NB4 (cell line): ENCODE measurements at regions not wholly inside any gene's neighbourhood (a gene's known extent, or its start where the extent isn't known, plus 50 kb on each side); places are given as distances from the start of the nearest gene placed in this dataset.
A peak's percentile ranks its signal among the peaks of the same experiment; 100 is the strongest.

Experiments used
- DNase-seq: peaks from one replicate; pipeline ENCODE4 v3.0.0; 2010; ENCODE audit warnings: low read depth
- H3K4me3 ChIP-seq: one replicate; pipeline ENCODE4 v1.5.1; 2011; ENCODE audit warnings: mild to moderate bottlenecking, low read depth, low read length, moderate library complexity
- MAX ChIP-seq: IDR thresholded peaks from 2 replicates; pipeline ENCODE4 v1.6.1; 2011; ENCODE audit warnings: low read depth, low read length
- MYC ChIP-seq: IDR thresholded peaks from 2 replicates; pipeline ENCODE4 v1.6.1; 2011; ENCODE audit warnings: low read depth, low read length
- POLR2A ChIP-seq: IDR thresholded peaks from 2 replicates; pipeline ENCODE4 v1.6.1; 2011; ENCODE audit warnings: mild to moderate bottlenecking; ENCODE audit not compliant: insufficient read length; ENCODE audit errors: extremely low read depth
- TF ChIP-seq, protein P1 (sequence below): IDR thresholded peaks from one replicate; pipeline ENCODE4 v1.5.1; 2012; ENCODE audit warnings: low read depth, low read length

DNA sequence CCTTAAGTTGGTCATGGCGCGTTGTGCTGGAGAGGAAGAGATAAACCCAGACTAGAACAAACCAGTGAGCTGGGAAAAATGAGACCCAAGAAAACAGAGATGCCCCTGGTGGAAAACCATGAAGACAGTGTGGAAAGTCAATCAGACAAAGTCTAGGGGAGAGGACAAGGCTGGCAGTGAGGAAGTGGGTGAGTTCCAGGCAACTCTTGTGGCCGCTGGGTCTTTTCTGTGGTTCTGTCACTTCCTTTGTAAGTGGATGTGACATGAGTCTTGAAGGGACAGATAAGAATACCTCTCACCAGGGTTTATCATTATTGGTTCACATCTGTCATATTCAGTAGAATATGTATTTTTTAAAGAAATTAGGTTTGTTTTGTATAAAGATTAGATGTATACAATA lies 738.4 kb downstream of the DHX35 start:
- H3K4me3 ChIP-seq, result no peak overlapping the region
- TF ChIP-seq MAX (no peak), MYC (0 out of 2 replicates have a peak, but pooled peaks have one; percentile 12), POLR2A (no peak)
- peak; percentile 62 for DNase-seq

DNA sequence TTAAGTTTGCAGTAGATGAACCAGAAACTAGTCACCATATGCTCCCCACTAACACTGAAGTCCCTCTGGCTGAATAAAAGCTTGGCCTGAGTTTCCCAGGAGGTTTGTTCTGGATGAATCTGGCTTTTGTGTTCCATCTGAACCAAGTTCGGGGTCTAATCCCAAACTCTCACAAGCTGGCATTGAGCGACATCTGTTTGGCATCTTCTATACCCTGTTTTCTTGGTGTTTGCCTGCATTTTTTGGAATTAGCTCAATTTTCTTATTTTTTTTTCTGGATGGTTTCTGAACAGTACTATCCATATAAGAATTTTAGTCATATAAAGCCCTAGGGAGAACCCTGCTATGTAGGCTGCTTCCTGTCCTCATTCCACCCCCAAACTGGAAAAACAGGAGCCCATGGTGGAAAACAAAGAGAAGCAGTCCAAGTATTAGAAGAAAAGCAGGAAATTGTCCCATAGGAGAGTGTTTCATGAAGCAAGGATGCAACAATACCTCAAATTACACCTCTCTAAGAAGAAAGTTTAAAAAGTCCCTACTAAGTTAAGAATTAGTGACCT lies 737.1 kb downstream of the DHX35 start:
- DNase-seq, result no peak

DNA sequence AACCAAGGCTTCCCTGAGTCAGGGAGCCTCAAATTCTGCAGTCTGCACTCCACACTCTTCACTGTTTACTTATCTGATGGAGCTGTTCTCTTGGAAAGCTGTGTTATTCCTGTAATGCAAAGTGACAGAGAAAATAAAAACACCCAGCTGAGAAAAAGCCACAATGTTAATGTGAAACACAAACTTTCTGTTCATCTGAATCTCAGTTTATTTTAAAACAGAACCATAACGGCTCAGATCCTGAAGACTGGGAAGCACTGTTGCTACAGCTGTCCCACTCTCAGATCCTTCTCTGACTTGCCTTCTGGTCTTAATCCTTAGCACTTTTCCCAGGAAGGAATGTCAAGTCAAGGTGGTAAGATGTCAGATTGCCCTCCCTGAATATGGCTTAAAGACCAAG lies 736.6 kb downstream of the DHX35 start:
- no peak overlapping the region for H3K4me3 ChIP-seq
- DNase-seq, result no peak
- TF ChIP-seq POLR2A, result no peak
- TF ChIP-seq MAX, result no peak
- no peak for TF ChIP-seq MYC
- TF ChIP-seq, protein P1, sequence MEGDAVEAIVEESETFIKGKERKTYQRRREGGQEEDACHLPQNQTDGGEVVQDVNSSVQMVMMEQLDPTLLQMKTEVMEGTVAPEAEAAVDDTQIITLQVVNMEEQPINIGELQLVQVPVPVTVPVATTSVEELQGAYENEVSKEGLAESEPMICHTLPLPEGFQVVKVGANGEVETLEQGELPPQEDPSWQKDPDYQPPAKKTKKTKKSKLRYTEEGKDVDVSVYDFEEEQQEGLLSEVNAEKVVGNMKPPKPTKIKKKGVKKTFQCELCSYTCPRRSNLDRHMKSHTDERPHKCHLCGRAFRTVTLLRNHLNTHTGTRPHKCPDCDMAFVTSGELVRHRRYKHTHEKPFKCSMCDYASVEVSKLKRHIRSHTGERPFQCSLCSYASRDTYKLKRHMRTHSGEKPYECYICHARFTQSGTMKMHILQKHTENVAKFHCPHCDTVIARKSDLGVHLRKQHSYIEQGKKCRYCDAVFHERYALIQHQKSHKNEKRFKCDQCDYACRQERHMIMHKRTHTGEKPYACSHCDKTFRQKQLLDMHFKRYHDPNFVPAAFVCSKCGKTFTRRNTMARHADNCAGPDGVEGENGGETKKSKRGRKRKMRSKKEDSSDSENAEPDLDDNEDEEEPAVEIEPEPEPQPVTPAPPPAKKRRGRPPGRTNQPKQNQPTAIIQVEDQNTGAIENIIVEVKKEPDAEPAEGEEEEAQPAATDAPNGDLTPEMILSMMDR, result no peak

More for the DNA sequence above, 737.1 kb downstream of the DHX35 start:
- no peak overlapping the region for H3K4me3 ChIP-seq
- no peak for TF ChIP-seq POLR2A
- no peak for TF ChIP-seq MAX
- no peak for TF ChIP-seq MYC
- TF ChIP-seq, protein P1, result no peak

GRCh38 chr20:39691151-39691862 lies 729.2 kb downstream of the DHX35 start:
- no peak overlapping the region for H3K4me3 ChIP-seq
- TF ChIP-seq MYC (no peak), MAX (no peak), POLR2A (no peak)
- TF ChIP-seq, protein P1, result no peak
- peak; percentile 66 for DNase-seq

DNA sequence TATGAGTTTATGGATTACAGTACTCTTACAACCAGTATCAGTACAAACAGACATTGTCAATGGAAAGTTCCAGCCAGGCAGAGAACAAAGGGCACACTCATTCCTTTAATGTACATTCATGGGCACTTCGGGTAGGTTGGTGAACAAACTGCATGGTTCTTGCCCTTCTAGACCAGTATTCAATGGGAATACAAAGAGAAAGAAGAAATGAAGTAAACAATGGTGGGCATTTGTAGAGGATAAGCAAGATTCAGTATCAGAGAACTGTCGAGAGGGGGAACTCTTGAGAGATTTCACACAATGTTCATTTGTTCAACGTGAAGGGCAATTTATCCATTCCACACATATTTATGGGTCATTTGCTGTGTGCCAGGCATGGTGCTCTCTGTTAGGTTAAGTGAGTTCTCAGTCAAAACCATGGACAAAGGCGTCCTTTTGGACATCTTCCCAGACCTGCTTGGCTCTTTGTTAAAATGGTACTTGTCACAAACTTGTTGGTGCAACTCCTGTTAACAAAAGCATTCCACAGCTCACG lies 714.8 kb downstream of the DHX35 start:
- TF ChIP-seq MAX (no peak), MYC (no peak)
- TF ChIP-seq, protein P1, result peak; percentile 62
- DNase-seq, result peak; percentile 46
- no peak overlapping the region for H3K4me3 ChIP-seq

GRCh38 chr20:39676241-39676640 lies 714.1 kb downstream of the DHX35 start:
- TF ChIP-seq MYC (no peak), POLR2A (no peak), MAX (no peak)
- TF ChIP-seq, protein P1, result no peak
- no peak overlapping the region for H3K4me3 ChIP-seq
- no peak for DNase-seq
